CD4-positive, alpha-beta T cell treated with Interleukin-4 for 4 hours (primary cell): ENCODE measurements at regions not wholly inside any gene's neighbourhood (a gene's known extent, or its start where the extent isn't known, plus 50 kb on each side); places are given as distances from the start of the nearest gene placed in this dataset.
"Not testable (repeated sequence)": the region's sequence is repeated elsewhere in the genome, so short reads cannot be mapped to it uniquely, and the experiment has no call there.

Experiments
- DNase-seq: peaks from one replicate; pipeline ENCODE4 v3.0.0-alpha.2; 2020

- no peak for DNase-seq
These were observed 932.1 kb downstream of the QKI start for GRCh38 chr6:164346631-164347030.

GRCh38 chr6:164345806-164346496 is 931.4 kb downstream of the QKI start:
- no peak for DNase-seq

GRCh38 chr6:164345327-164345726 is 930.8 kb downstream of the QKI start:
- DNase-seq: no peak

GRCh38 chr6:164344801-164345291 is 930.3 kb downstream of the QKI start:
- DNase-seq: no peak

GRCh38 chr6:164339442-164339841 is 924.9 kb downstream of the QKI start:
- DNase-seq: not testable (repeated sequence)

- DNase-seq: no peak
These were observed 923.4 kb downstream of the QKI start for GRCh38 chr6:164337925-164338397.

GRCh38 chr6:164337024-164337924 is 922.8 kb downstream of the QKI start:
- DNase-seq: no peak

- no peak for DNase-seq
These were observed 921.9 kb downstream of the QKI start for GRCh38 chr6:164336455-164336854.

GRCh38 chr6:164331026-164331425 is 916.5 kb downstream of the QKI start:
- no peak for DNase-seq

GRCh38 chr6:164325168-164325567 is 910.6 kb downstream of the QKI start:
- DNase-seq: no peak

GRCh38 chr6:164322533-164322932 is 908.0 kb downstream of the QKI start:
- DNase-seq: no peak

GRCh38 chr6:164321297-164321696 is 906.8 kb downstream of the QKI start:
- DNase-seq: no peak

- no peak for DNase-seq
These were observed 900.9 kb downstream of the QKI start for GRCh38 chr6:164315376-164315775.

GRCh38 chr6:164308339-164308738 is 893.8 kb downstream of the QKI start:
- DNase-seq: no peak

- DNase-seq: no peak
These were observed 888.8 kb downstream of the QKI start for GRCh38 chr6:164303102-164303964.

- DNase-seq: no peak
These were observed 881.9 kb downstream of the QKI start for GRCh38 chr6:164296411-164296810.

GRCh38 chr6:164294047-164294784 is 879.7 kb downstream of the QKI start:
- DNase-seq: no peak

GRCh38 chr6:164291224-164291623 is 876.7 kb downstream of the QKI start:
- no peak for DNase-seq

GRCh38 chr6:164290101-164290500 is 875.6 kb downstream of the QKI start:
- DNase-seq: no peak

GRCh38 chr6:164286011-164286410 is 871.5 kb downstream of the QKI start:
- no peak for DNase-seq

GRCh38 chr6:164283574-164283973 is 869.1 kb downstream of the QKI start:
- DNase-seq: no peak

- DNase-seq: no peak
These were observed 861.7 kb downstream of the QKI start for GRCh38 chr6:164276211-164276610.
